GM12864 (cell line): ENCODE measurements at regions not wholly inside any gene's neighbourhood (a gene's known extent, or its start where the extent isn't known, plus 50 kb on each side); places are given as distances from the start of the nearest gene placed in this dataset.

Experiments
- DNase-seq: peaks from one replicate; pipeline ENCODE4 v3.0.0-alpha.2; 2011; ENCODE audit warnings: low read depth
- H3K4me3 ChIP-seq: 2 replicates; pipeline ENCODE4 v1.5.1; 2011; ENCODE audit warnings: mild to moderate bottlenecking, low read depth, low read length, control low read depth
- CTCF ChIP-seq: IDR thresholded peaks from 2 replicates; pipeline ENCODE4 v1.5.1; 2011; ENCODE audit warnings: low read depth, mild to moderate bottlenecking, moderate library complexity, low read length, control low read depth, inconsistent platforms; ENCODE audit errors: missing control alignments

- no peak for DNase-seq
- TF ChIP-seq CTCF: no peak
- no peak overlapping the region for H3K4me3 ChIP-seq
Observed at GRCh38 chr11:109237636-109238035, 184.4 kb upstream of the C11orf87 start.

GRCh38 chr11:109241988-109242536 is 179.9 kb upstream of the C11orf87 start:
- no peak for TF ChIP-seq CTCF
- DNase-seq: no peak
- H3K4me3 ChIP-seq: no peak overlapping the region

GRCh38 chr11:109247071-109247470 is 174.9 kb upstream of the C11orf87 start:
- TF ChIP-seq CTCF: no peak
- DNase-seq: no peak
- no peak overlapping the region for H3K4me3 ChIP-seq

GRCh38 chr11:109249597-109249996 is 172.4 kb upstream of the C11orf87 start:
- no peak for DNase-seq
- TF ChIP-seq CTCF: no peak
- no peak overlapping the region for H3K4me3 ChIP-seq

GRCh38 chr11:109251230-109251629 is 170.8 kb upstream of the C11orf87 start:
- TF ChIP-seq CTCF: no peak
- DNase-seq: no peak
- H3K4me3 ChIP-seq: no peak overlapping the region

- no peak for TF ChIP-seq CTCF
- no peak for DNase-seq
- H3K4me3 ChIP-seq: no peak overlapping the region
Observed at GRCh38 chr11:109264128-109264527, 157.9 kb upstream of the C11orf87 start.

GRCh38 chr11:109267293-109268095 is 154.5 kb upstream of the C11orf87 start:
- no peak for DNase-seq
- no peak for TF ChIP-seq CTCF

More at GRCh38 chr11:109267293-109268095, 154.5 kb upstream of the C11orf87 start:
- H3K4me3 ChIP-seq: no peak overlapping the region
